Activated B cell treated with CpG ODN at 0.5 μM for 24 hours (primary cell): ENCODE measurements at regions not wholly inside any gene's neighbourhood (a gene's known extent, or its start where the extent isn't known, plus 50 kb on each side); places are given as distances from the start of the nearest gene placed in this dataset.

Source experiments
- ATAC-seq: fragments of 200-7000 bp; cut with Tn5 transposase; one replicate; pipeline ENCODE4 v1.10.0; 2021; ENCODE audit warnings: low read depth, mild to moderate bottlenecking, moderate library complexity
- CTCF ChIA-PET: fragments of 350-600 bp; sonication (Branson Sonifier 250); formaldehyde crosslinking; loops from one replicate; lab custom pipeline; 2021; ENCODE audit warnings: antibody characterized with exemption; lab: Charles Lee
- POLR2A ChIA-PET: fragments of 350-600 bp; sonication (Branson Sonifier 250); formaldehyde crosslinking; loops from one replicate; lab custom pipeline; 2021; ENCODE audit warnings: antibody characterized with exemption; lab: Charles Lee
- DNase-seq: peaks from one replicate; pipeline ENCODE4 v3.0.0; 2022
- H3K27ac Mint-ChIP-seq: one replicate; pipeline ENCODE4 v1.8.0; 2020; ENCODE audit warnings: mixed read lengths
- H3K27me3 Mint-ChIP-seq: one replicate; pipeline ENCODE4 v1.8.0; 2021; ENCODE audit warnings: mixed read lengths
- H3K36me3 Mint-ChIP-seq: one replicate; pipeline ENCODE4 v1.8.0; 2021; ENCODE audit warnings: low read depth, mixed read lengths
- H3K4me1 Mint-ChIP-seq: one replicate; pipeline ENCODE4 v1.8.0; 2021; ENCODE audit warnings: mixed read lengths
- H3K4me3 Mint-ChIP-seq: one replicate; pipeline ENCODE4 v1.8.0; 2020; ENCODE audit warnings: mild to moderate bottlenecking, mixed read lengths
- H3K9me3 Mint-ChIP-seq: one replicate; pipeline ENCODE4 v1.8.0; 2020; ENCODE audit warnings: mixed read lengths
- intact Hi-C: fragments of 100-400 bp; cut with micrococcal nuclease; formaldehyde crosslinking; loops from one replicate; pipeline ENCODE4 v1.15.1; 2024
- TF ChIP-seq, protein P1 (sequence below): fragments of 200-600 bp; IDR thresholded peaks from one replicate; pipeline ENCODE4 v1.8.0; 2022; ENCODE audit warnings: antibody characterized with exemption, mild to moderate bottlenecking

DNA sequence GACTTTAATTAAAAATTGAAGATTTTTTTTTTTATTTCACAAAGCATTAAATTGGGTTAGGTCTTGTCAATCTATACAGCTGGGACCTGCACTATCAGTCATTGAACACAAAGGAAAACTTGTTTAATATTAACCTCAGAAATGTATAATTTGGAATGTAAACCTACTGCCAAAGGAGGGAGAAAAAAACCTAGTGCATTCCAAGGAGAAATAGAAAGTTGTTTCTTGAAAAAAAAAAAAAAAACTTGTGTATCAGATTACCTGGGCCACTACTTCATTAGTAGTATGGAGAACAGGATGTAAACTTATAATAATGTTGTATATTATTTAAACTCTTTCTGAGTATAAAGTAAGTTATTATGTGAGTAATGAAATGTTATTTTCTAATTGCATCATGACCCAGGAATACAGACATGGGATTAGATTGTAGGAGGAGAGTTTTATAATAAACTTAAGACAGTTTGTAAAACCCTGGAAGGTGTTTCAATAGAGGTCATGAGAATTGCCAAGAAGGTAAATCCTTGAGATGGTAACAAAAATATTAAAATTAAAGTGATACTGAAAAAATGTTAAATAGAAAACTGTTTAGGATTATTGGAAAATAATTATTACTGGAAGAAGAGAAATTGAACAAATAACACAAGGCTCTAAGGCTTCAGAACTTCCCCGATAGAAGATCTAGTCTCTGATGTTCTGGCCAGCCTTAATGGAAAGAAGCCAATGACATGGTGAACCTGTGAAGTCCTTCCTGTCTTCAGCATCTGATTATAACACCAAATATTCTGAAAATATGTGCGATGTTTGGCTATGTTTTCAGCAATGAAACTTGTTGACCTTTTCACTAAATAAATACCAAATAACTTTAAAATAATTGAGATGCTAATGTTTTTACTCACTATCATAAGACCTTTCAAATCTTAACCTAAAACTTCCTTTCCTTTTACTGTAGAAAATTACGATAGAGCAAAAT is 412.8 kb upstream of the LYPLAL1 start:
- H3K36me3 Mint-ChIP-seq = no peaks in the 10 kb centered on the region
- no peaks in the 10 kb centered on the region for H3K9me3 Mint-ChIP-seq
- DNase-seq (no peak), ATAC-seq (no peak)
- H3K4me1 Mint-ChIP-seq = peaks cover 3% of the 10 kb centered on the region
- H3K4me3 Mint-ChIP-seq = no peak overlapping the region
- intact Hi-C loops = no loop called here
- ChIA-PET CTCF (no interaction called here), POLR2A (no interaction called here)
- no peak overlapping the region for H3K27ac Mint-ChIP-seq
- TF ChIP-seq, protein P1, sequence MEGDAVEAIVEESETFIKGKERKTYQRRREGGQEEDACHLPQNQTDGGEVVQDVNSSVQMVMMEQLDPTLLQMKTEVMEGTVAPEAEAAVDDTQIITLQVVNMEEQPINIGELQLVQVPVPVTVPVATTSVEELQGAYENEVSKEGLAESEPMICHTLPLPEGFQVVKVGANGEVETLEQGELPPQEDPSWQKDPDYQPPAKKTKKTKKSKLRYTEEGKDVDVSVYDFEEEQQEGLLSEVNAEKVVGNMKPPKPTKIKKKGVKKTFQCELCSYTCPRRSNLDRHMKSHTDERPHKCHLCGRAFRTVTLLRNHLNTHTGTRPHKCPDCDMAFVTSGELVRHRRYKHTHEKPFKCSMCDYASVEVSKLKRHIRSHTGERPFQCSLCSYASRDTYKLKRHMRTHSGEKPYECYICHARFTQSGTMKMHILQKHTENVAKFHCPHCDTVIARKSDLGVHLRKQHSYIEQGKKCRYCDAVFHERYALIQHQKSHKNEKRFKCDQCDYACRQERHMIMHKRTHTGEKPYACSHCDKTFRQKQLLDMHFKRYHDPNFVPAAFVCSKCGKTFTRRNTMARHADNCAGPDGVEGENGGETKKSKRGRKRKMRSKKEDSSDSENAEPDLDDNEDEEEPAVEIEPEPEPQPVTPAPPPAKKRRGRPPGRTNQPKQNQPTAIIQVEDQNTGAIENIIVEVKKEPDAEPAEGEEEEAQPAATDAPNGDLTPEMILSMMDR = no peak
- H3K27me3 Mint-ChIP-seq = no peaks in the 10 kb centered on the region

GRCh38 chr1:218763538-218763937 is 410.1 kb upstream of the LYPLAL1 start:
- intact Hi-C loops = no loop called here
- Mint-ChIP-seq H3K27ac (no peak overlapping the region), H3K36me3 (no peaks in the 10 kb centered on the region), H3K4me3 (no peak overlapping the region), H3K4me1 (peaks cover 3% of the 10 kb centered on the region), H3K9me3 (no peaks in the 10 kb centered on the region), H3K27me3 (no peaks in the 10 kb centered on the region)
- TF ChIP-seq, protein P1 = no peak
- no peak for ATAC-seq
- ChIA-PET CTCF (no interaction called here), POLR2A (no interaction called here)
- no peak for DNase-seq

GRCh38 chr1:218765753-218766152 is 407.9 kb upstream of the LYPLAL1 start:
- POLR2A ChIA-PET = no interaction called here
- ATAC-seq (no peak), DNase-seq (no peak)
- Mint-ChIP-seq H3K4me1 (peaks cover 3% of the 10 kb centered on the region), H3K9me3 (no peaks in the 10 kb centered on the region), H3K4me3 (no peak overlapping the region), H3K27ac (no peak overlapping the region), H3K27me3 (no peaks in the 10 kb centered on the region), H3K36me3 (no peaks in the 10 kb centered on the region)
- CTCF ChIA-PET = no interaction called here
- intact Hi-C loops = no loop called here
- TF ChIP-seq, protein P1 = no peak

- POLR2A ChIA-PET = no interaction called here
- H3K9me3 Mint-ChIP-seq = no peaks in the 10 kb centered on the region
- no peaks in the 10 kb centered on the region for H3K4me1 Mint-ChIP-seq
- H3K27me3 Mint-ChIP-seq = no peaks in the 10 kb centered on the region
- H3K27ac Mint-ChIP-seq = no peak overlapping the region
- ATAC-seq = no peak
- intact Hi-C loops = no loop called here
- no peak for DNase-seq
- TF ChIP-seq, protein P1 = no peak
- H3K36me3 Mint-ChIP-seq = no peaks in the 10 kb centered on the region
- CTCF ChIA-PET = no interaction called here
- no peak overlapping the region for H3K4me3 Mint-ChIP-seq
Observed at GRCh38 chr1:218771931-218772330, 401.7 kb upstream of the LYPLAL1 start.

GRCh38 chr1:218772575-218772974 is 401.1 kb upstream of the LYPLAL1 start:
- DNase-seq (no peak), ATAC-seq (no peak)
- intact Hi-C loops = no loop called here
- Mint-ChIP-seq H3K4me3 (no peak overlapping the region), H3K9me3 (no peaks in the 10 kb centered on the region), H3K4me1 (no peaks in the 10 kb centered on the region), H3K27ac (no peak overlapping the region), H3K27me3 (no peaks in the 10 kb centered on the region), H3K36me3 (no peaks in the 10 kb centered on the region)
- ChIA-PET POLR2A (no interaction called here), CTCF (no interaction called here)
- TF ChIP-seq, protein P1 = no peak
